Immature natural killer cell (primary cell): ENCODE measurements at regions not wholly inside any gene's neighbourhood (a gene's known extent, or its start where the extent isn't known, plus 50 kb on each side); places are given as distances from the start of the nearest gene placed in this dataset.

Experiments
- DNase-seq, 3 donors: peaks; one replicate each; pipeline ENCODE4 v3.0.0; 2022; ENCODE audit warnings: mixed read lengths in 1 of 3
- H3K27ac Mint-ChIP-seq, 6 donors: one replicate each; pipeline ENCODE4 v1.8.0; 2020; ENCODE audit warnings: mixed read lengths in 6 of 6, mild to moderate bottlenecking in 5 of 6, inconsistent platforms in 4 of 6, moderate library complexity in 3 of 6
- H3K27me3 Mint-ChIP-seq, 3 donors: one replicate each; pipeline ENCODE4 v1.8.0; 2020 to 2021; ENCODE audit warnings: low read depth in 3 of 3, mild to moderate bottlenecking in 3 of 3, mixed read lengths in 3 of 3, moderate library complexity in 3 of 3, inconsistent platforms in 1 of 3
- H3K36me3 Mint-ChIP-seq, 3 donors: one replicate each; pipeline ENCODE4 v1.8.0; 2020; ENCODE audit warnings: mixed read lengths in 3 of 3, inconsistent platforms in 2 of 3, mild to moderate bottlenecking in 2 of 3
- H3K4me1 Mint-ChIP-seq, 2 donors: one replicate each; pipeline ENCODE4 v1.8.0; 2020; ENCODE audit warnings: inconsistent platforms in 2 of 2, mild to moderate bottlenecking in 2 of 2, mixed read lengths in 2 of 2, moderate library complexity in 1 of 2
- H3K4me3 Mint-ChIP-seq, 5 donors: one replicate each; pipeline ENCODE4 v1.8.0; 2020; ENCODE audit warnings: mild to moderate bottlenecking in 5 of 5, mixed read lengths in 5 of 5, inconsistent platforms in 3 of 5, moderate library complexity in 3 of 5
- H3K9me3 Mint-ChIP-seq, 6 donors: one replicate each; pipeline ENCODE4 v1.8.0; 2020; ENCODE audit warnings: mild to moderate bottlenecking in 6 of 6, mixed read lengths in 6 of 6, inconsistent platforms in 4 of 6, moderate library complexity in 3 of 6

GRCh38 chr7:156026603-156027002 lies 214.3 kb upstream of the SHH start:
- no peak overlapping the region for H3K4me3 Mint-ChIP-seq
- peaks cover 0 to 4% (median 2%) of the 10 kb centered on the region in 3 donors for H3K27me3 Mint-ChIP-seq
- H3K4me1 Mint-ChIP-seq = no peaks in the 10 kb centered on the region
- H3K27ac Mint-ChIP-seq = no peak overlapping the region
- peaks cover 0 to 1% (median 0%) of the 10 kb centered on the region in 6 donors for H3K9me3 Mint-ChIP-seq
- H3K36me3 Mint-ChIP-seq = no peaks in the 10 kb centered on the region
- no peak for DNase-seq

- Mint-ChIP-seq H3K4me1 (no peaks in the 10 kb centered on the region), H3K36me3 (no peaks in the 10 kb centered on the region), H3K27me3 (peaks cover 0 to 4% (median 2%) of the 10 kb centered on the region in 3 donors), H3K4me3 (no peak overlapping the region), H3K27ac (no peak overlapping the region), H3K9me3 (peaks cover 0 to 1% (median 0%) of the 10 kb centered on the region in 6 donors)
- no peak for DNase-seq
Observed at GRCh38 chr7:156026076-156026600, 213.9 kb upstream of the SHH start.

- no peaks in the 10 kb centered on the region for H3K36me3 Mint-ChIP-seq
Observed at GRCh38 chr7:156025675-156026074, 213.4 kb upstream of the SHH start.

GRCh38 chr7:156024201-156024600 lies 211.9 kb upstream of the SHH start:
- H3K36me3 Mint-ChIP-seq = no peaks in the 10 kb centered on the region
- peaks cover 0 to 7% (median 2%) of the 10 kb centered on the region in 3 donors for H3K27me3 Mint-ChIP-seq
- H3K4me1 Mint-ChIP-seq = no peaks in the 10 kb centered on the region
- no peak for DNase-seq
- no peak overlapping the region for H3K4me3 Mint-ChIP-seq
- H3K27ac Mint-ChIP-seq = no peak overlapping the region
- H3K9me3 Mint-ChIP-seq = no peaks in the 10 kb centered on the region

More at GRCh38 chr7:156025675-156026074, 213.4 kb upstream of the SHH start:
- H3K9me3 Mint-ChIP-seq = peaks cover 0 to 1% (median 0%) of the 10 kb centered on the region in 6 donors
- no peaks in the 10 kb centered on the region for H3K4me1 Mint-ChIP-seq
- no peak overlapping the region for H3K27ac Mint-ChIP-seq
- DNase-seq = no peak
- H3K4me3 Mint-ChIP-seq = no peak overlapping the region
- peaks cover 0 to 4% (median 2%) of the 10 kb centered on the region in 3 donors for H3K27me3 Mint-ChIP-seq

- DNase-seq = no peak
- peaks cover 0 to 7% (median 2%) of the 10 kb centered on the region in 3 donors for H3K27me3 Mint-ChIP-seq
- no peak overlapping the region for H3K27ac Mint-ChIP-seq
- no peaks in the 10 kb centered on the region for H3K36me3 Mint-ChIP-seq
- H3K4me3 Mint-ChIP-seq = no peak overlapping the region
- peaks cover 0 to 3% (median 0%) of the 10 kb centered on the region in 6 donors for H3K9me3 Mint-ChIP-seq
- H3K4me1 Mint-ChIP-seq = no peaks in the 10 kb centered on the region
Observed at GRCh38 chr7:156022483-156023459, 210.5 kb upstream of the SHH start.

- no peak for DNase-seq
- H3K4me3 Mint-ChIP-seq = no peak overlapping the region
- H3K27me3 Mint-ChIP-seq = peaks cover 0 to 7% (median 2%) of the 10 kb centered on the region in 3 donors
- H3K9me3 Mint-ChIP-seq = peaks cover 0 to 5% (median 0%) of the 10 kb centered on the region in 6 donors
- no peaks in the 10 kb centered on the region for H3K4me1 Mint-ChIP-seq
- H3K27ac Mint-ChIP-seq = no peak overlapping the region
- no peaks in the 10 kb centered on the region for H3K36me3 Mint-ChIP-seq
Observed at GRCh38 chr7:156021471-156021870, 209.2 kb upstream of the SHH start.

- Mint-ChIP-seq H3K27ac (no peak overlapping the region), H3K4me3 (no peak overlapping the region), H3K36me3 (no peaks in the 10 kb centered on the region), H3K27me3 (peaks cover 0 to 7% (median 2%) of the 10 kb centered on the region in 3 donors), H3K4me1 (no peaks in the 10 kb centered on the region), H3K9me3 (peaks cover 0 to 7% (median 0%) of the 10 kb centered on the region in 6 donors)
- DNase-seq = no peak
Observed at GRCh38 chr7:156020566-156020965, 208.3 kb upstream of the SHH start.

- H3K27me3 Mint-ChIP-seq = peaks cover 0 to 7% (median 2%) of the 10 kb centered on the region in 3 donors
- H3K9me3 Mint-ChIP-seq = peaks cover 0 to 7% (median 0%) of the 10 kb centered on the region in 6 donors
- H3K36me3 Mint-ChIP-seq = no peaks in the 10 kb centered on the region
- no peaks in the 10 kb centered on the region for H3K4me1 Mint-ChIP-seq
- H3K4me3 Mint-ChIP-seq = no peak overlapping the region
- no peak overlapping the region for H3K27ac Mint-ChIP-seq
- DNase-seq = no peak
Observed at GRCh38 chr7:156019776-156020565, 207.7 kb upstream of the SHH start.

GRCh38 chr7:156019308-156019707 lies 207.0 kb upstream of the SHH start:
- peaks cover 0 to 1% (median 0%) of the 10 kb centered on the region in 3 donors for H3K36me3 Mint-ChIP-seq

GRCh38 chr7:156017916-156018700 lies 205.8 kb upstream of the SHH start:
- Mint-ChIP-seq H3K27ac (no peak overlapping the region), H3K4me1 (no peaks in the 10 kb centered on the region), H3K36me3 (peaks cover 0 to 3% (median 0%) of the 10 kb centered on the region in 3 donors), H3K27me3 (peaks cover 0 to 4% (median 3%) of the 10 kb centered on the region in 3 donors), H3K4me3 (no peak overlapping the region), H3K9me3 (peaks cover 0 to 7% (median 0%) of the 10 kb centered on the region in 6 donors)
- DNase-seq = no peak

More at GRCh38 chr7:156019308-156019707, 207.0 kb upstream of the SHH start:
- no peak overlapping the region for H3K27ac Mint-ChIP-seq
- H3K9me3 Mint-ChIP-seq = peaks cover 0 to 7% (median 0%) of the 10 kb centered on the region in 6 donors
- H3K4me3 Mint-ChIP-seq = no peak overlapping the region
- peaks cover 0 to 3% (median 2%) of the 10 kb centered on the region in 3 donors for H3K27me3 Mint-ChIP-seq
- H3K4me1 Mint-ChIP-seq = no peaks in the 10 kb centered on the region
- DNase-seq = no peak

GRCh38 chr7:156017431-156017830 lies 205.2 kb upstream of the SHH start:
- H3K27ac Mint-ChIP-seq = no peak overlapping the region
- peaks cover 0 to 3% (median 0%) of the 10 kb centered on the region in 3 donors for H3K36me3 Mint-ChIP-seq
- H3K9me3 Mint-ChIP-seq = peaks cover 0 to 7% (median 0%) of the 10 kb centered on the region in 6 donors
- no peak overlapping the region for H3K4me3 Mint-ChIP-seq
- no peak for DNase-seq
- H3K27me3 Mint-ChIP-seq = peaks cover 0 to 4% (median 3%) of the 10 kb centered on the region in 3 donors
- no peaks in the 10 kb centered on the region for H3K4me1 Mint-ChIP-seq

- no peak overlapping the region for H3K27ac Mint-ChIP-seq
- peaks cover 0 to 6% (median 3%) of the 10 kb centered on the region in 3 donors for H3K27me3 Mint-ChIP-seq
- H3K4me1 Mint-ChIP-seq = no peaks in the 10 kb centered on the region
- H3K4me3 Mint-ChIP-seq = no peak overlapping the region
- peaks cover 0 to 3% (median 0%) of the 10 kb centered on the region in 3 donors for H3K36me3 Mint-ChIP-seq
- H3K9me3 Mint-ChIP-seq = peaks cover 0 to 7% (median 0%) of the 10 kb centered on the region in 6 donors
- no peak for DNase-seq
Observed at GRCh38 chr7:156015237-156016020, 203.2 kb upstream of the SHH start.
